ENCODE measurements at regions not wholly inside any gene's neighbourhood (a gene's known extent, or its start where the extent isn't known, plus 50 kb on each side); places are given as distances from the start of the nearest gene placed in this dataset.
A peak's percentile ranks its signal among the peaks of the same experiment; 100 is the strongest.
"Not testable (repeated sequence)": the region's sequence is repeated elsewhere in the genome, so short reads cannot be mapped to it uniquely, and the experiment has no call there.

GRCh38 chr1:78336751-78337150, 154.0 kb upstream of the PTGFR start:
- TF ChIP-seq ZNF8 (CRISPR knock-in tag; IDR thresholded peaks at IDR 0.05): peak; percentile 58
- not testable (repeated sequence) for ATAC-seq

- ATAC-seq: peak; percentile 76
- TF ChIP-seq BACH2 (CRISPR knock-in tag; IDR thresholded peaks at IDR 0.05; ENCODE audit: borderline replicate concordance) (no peak), TCF4 (CRISPR knock-in tag; IDR thresholded peaks at IDR 0.05; ENCODE audit: borderline replicate concordance) (no peak), GLIS3 (CRISPR knock-in tag; IDR thresholded peaks at IDR 0.05) (no peak), ZNF70 (CRISPR knock-in tag; IDR thresholded peaks at IDR 0.05) (no peak), ARNTL (CRISPR knock-in tag; IDR thresholded peaks at IDR 0.05; ENCODE audit: borderline replicate concordance, low read depth) (no peak), OSR1 (CRISPR knock-in tag; IDR thresholded peaks at IDR 0.05) (no peak), CSRNP3 (CRISPR knock-in tag; IDR thresholded peaks at IDR 0.05) (no peak), ESRRG (CRISPR knock-in tag; IDR thresholded peaks at IDR 0.05) (no peak), CREB5 (CRISPR knock-in tag; IDR thresholded peaks at IDR 0.05; ENCODE audit: low read depth) (no peak), SNAI2 (CRISPR knock-in tag; IDR thresholded peaks at IDR 0.05) (no peak), RARB (CRISPR knock-in tag; IDR thresholded peaks at IDR 0.05) (no peak), ZFP3 (CRISPR knock-in tag; IDR thresholded peaks at IDR 0.05) (no peak), POU6F1 (CRISPR knock-in tag; IDR thresholded peaks at IDR 0.05; ENCODE audit: borderline replicate concordance, low read depth) (no peak), ZNF565 (CRISPR knock-in tag; conservative IDR thresholded peaks at IDR 0.05; ENCODE audit: low read depth) (no peak), ZNF8 (CRISPR knock-in tag; IDR thresholded peaks at IDR 0.05) (no peak), PPARA (CRISPR knock-in tag; IDR thresholded peaks at IDR 0.05; ENCODE audit: borderline replicate concordance) (no peak)
These were observed 151.3 kb upstream of the PTGFR start for GRCh38 chr1:78339490-78339889.

- peak; percentile 94 for ATAC-seq
- TF ChIP-seq ESRRG (CRISPR knock-in tag; IDR thresholded peaks at IDR 0.05) (no peak), RARB (CRISPR knock-in tag; IDR thresholded peaks at IDR 0.05) (no peak), CSRNP3 (CRISPR knock-in tag; IDR thresholded peaks at IDR 0.05) (no peak), ISL1 (CRISPR knock-in tag; IDR thresholded peaks at IDR 0.05) (peak; percentile 55; the same call in 1 of the 2 replicates), ZNF70 (CRISPR knock-in tag; IDR thresholded peaks at IDR 0.05) (no peak), OSR1 (CRISPR knock-in tag; IDR thresholded peaks at IDR 0.05) (no peak), ZC3H10 (CRISPR knock-in tag; IDR thresholded peaks at IDR 0.05) (peak; percentile 25; the same call in 1 of the 2 replicates)
These were observed 150.8 kb upstream of the PTGFR start for GRCh38 chr1:78340006-78340405.

- TF ChIP-seq OSR1 (CRISPR knock-in tag; IDR thresholded peaks at IDR 0.05) (no peak), SNAI2 (CRISPR knock-in tag; IDR thresholded peaks at IDR 0.05) (no peak), ZFP30 (CRISPR knock-in tag; IDR thresholded peaks at IDR 0.05) (no peak)
- ATAC-seq: no peak; the same call in 2 of the 3 replicates
These were observed 142.1 kb upstream of the PTGFR start for GRCh38 chr1:78348496-78349284.

- no peak for ATAC-seq
- no peak for TF ChIP-seq ARNTL (CRISPR knock-in tag; IDR thresholded peaks at IDR 0.05; ENCODE audit: borderline replicate concordance, low read depth)
- TF ChIP-seq RARB (CRISPR knock-in tag; IDR thresholded peaks at IDR 0.05): no peak
- TF ChIP-seq ISL1 (CRISPR knock-in tag; IDR thresholded peaks at IDR 0.05): no peak
- no peak for TF ChIP-seq SNAI2 (CRISPR knock-in tag; IDR thresholded peaks at IDR 0.05)
- TF ChIP-seq ZFP3 (CRISPR knock-in tag; IDR thresholded peaks at IDR 0.05): no peak
- TF ChIP-seq ZNF565 (CRISPR knock-in tag; conservative IDR thresholded peaks at IDR 0.05; ENCODE audit: low read depth): no peak
- TF ChIP-seq TCF4 (CRISPR knock-in tag; IDR thresholded peaks at IDR 0.05; ENCODE audit: borderline replicate concordance): no peak
- TF ChIP-seq ZFP30 (CRISPR knock-in tag; IDR thresholded peaks at IDR 0.05): no peak
- TF ChIP-seq TOX (CRISPR knock-in tag; IDR thresholded peaks at IDR 0.05; ENCODE audit: borderline replicate concordance): no peak
- TF ChIP-seq POU6F1 (CRISPR knock-in tag; IDR thresholded peaks at IDR 0.05; ENCODE audit: borderline replicate concordance, low read depth): no peak
- TF ChIP-seq CSRNP3 (CRISPR knock-in tag; IDR thresholded peaks at IDR 0.05): no peak
- TF ChIP-seq PPARA (CRISPR knock-in tag; IDR thresholded peaks at IDR 0.05; ENCODE audit: borderline replicate concordance): no peak
These were observed 139.1 kb upstream of the PTGFR start for GRCh38 chr1:78351551-78352216.
